ENCODE measurements at regions not wholly inside any gene's neighbourhood (a gene's known extent, or its start where the extent isn't known, plus 50 kb on each side); places are given as distances from the start of the nearest gene placed in this dataset.

- no peak overlapping the region for H3K27ac ChIP-seq (ENCODE audit: insufficient read depth, low read length, poor library complexity, severe bottlenecking)
- Mint-ChIP-seq H3K4me1 (no peaks in the 10 kb centered on the region), H3K4me3 (no peak overlapping the region), H3K27me3 (no peaks in the 10 kb centered on the region), H3K27ac (no peak overlapping the region), H3K9me3 (peaks cover 0 to 2% (median 0%) of the 10 kb centered on the region in 7 donors), H3K36me3 (no peaks in the 10 kb centered on the region)
- no peaks in the 10 kb centered on the region for H3K4me1 ChIP-seq (ENCODE audit: control insufficient read depth, insufficient read depth, low read length, poor library complexity, severe bottlenecking)
- H3K27me3 ChIP-seq (ENCODE audit: control insufficient read depth, insufficient read depth, low read length), result no peaks in the 10 kb centered on the region
- no peaks in the 10 kb centered on the region for H3K9me3 ChIP-seq (ENCODE audit: control insufficient read depth in 2 of 2, low read length in 2 of 2)
- no peak for ATAC-seq (ENCODE audit: low read depth in 2 of 2)
- no peak overlapping the region for H3K4me3 ChIP-seq (ENCODE audit: low read depth, low read length)
- H3K36me3 ChIP-seq (ENCODE audit: control insufficient read depth, insufficient read depth, low read length), result no peaks in the 10 kb centered on the region
- DNase-seq, result no peak
These were observed 772.5 kb downstream of the NR2F1-AS1 start for GRCh38 chr5:92808474-92808873.

GRCh38 chr5:92807085-92807484, 773.9 kb downstream of the NR2F1-AS1 start:
- H3K9me3 ChIP-seq (ENCODE audit: control insufficient read depth in 2 of 2, low read length in 2 of 2), result no peaks in the 10 kb centered on the region
- no peak overlapping the region for H3K4me3 ChIP-seq (ENCODE audit: low read depth, low read length)
- Mint-ChIP-seq H3K4me1 (no peaks in the 10 kb centered on the region), H3K36me3 (no peaks in the 10 kb centered on the region), H3K4me3 (no peak overlapping the region), H3K27me3 (no peaks in the 10 kb centered on the region), H3K27ac (no peak overlapping the region), H3K9me3 (peaks cover 0 to 2% (median 0%) of the 10 kb centered on the region in 7 donors)
- DNase-seq (no peak), ATAC-seq (ENCODE audit: low read depth in 2 of 2) (no peak)
- H3K36me3 ChIP-seq (ENCODE audit: control insufficient read depth, insufficient read depth, low read length), result no peaks in the 10 kb centered on the region
- no peaks in the 10 kb centered on the region for H3K27me3 ChIP-seq (ENCODE audit: control insufficient read depth, insufficient read depth, low read length)
- no peak overlapping the region for H3K27ac ChIP-seq (ENCODE audit: insufficient read depth, low read length, poor library complexity, severe bottlenecking)
- H3K4me1 ChIP-seq (ENCODE audit: control insufficient read depth, insufficient read depth, low read length, poor library complexity, severe bottlenecking), result no peaks in the 10 kb centered on the region

GRCh38 chr5:92805446-92805845, 775.6 kb downstream of the NR2F1-AS1 start:
- Mint-ChIP-seq H3K27ac (no peak overlapping the region), H3K4me1 (no peaks in the 10 kb centered on the region), H3K27me3 (no peaks in the 10 kb centered on the region), H3K36me3 (no peaks in the 10 kb centered on the region), H3K4me3 (no peak overlapping the region), H3K9me3 (peaks cover 0 to 3% (median 0%) of the 10 kb centered on the region in 7 donors)
- no peak for DNase-seq
- Histone ChIP-seq H3K4me1 (ENCODE audit: control insufficient read depth, insufficient read depth, low read length, poor library complexity, severe bottlenecking) (no peaks in the 10 kb centered on the region), H3K27me3 (ENCODE audit: control insufficient read depth, insufficient read depth, low read length) (no peaks in the 10 kb centered on the region), H3K36me3 (ENCODE audit: control insufficient read depth, insufficient read depth, low read length) (no peaks in the 10 kb centered on the region), H3K4me3 (ENCODE audit: low read depth, low read length) (no peak overlapping the region), H3K9me3 (ENCODE audit: control insufficient read depth in 2 of 2, low read length in 2 of 2) (no peaks in the 10 kb centered on the region), H3K27ac (ENCODE audit: insufficient read depth, low read length, poor library complexity, severe bottlenecking) (no peak overlapping the region)
- no peak for ATAC-seq (ENCODE audit: low read depth in 2 of 2)

DNA sequence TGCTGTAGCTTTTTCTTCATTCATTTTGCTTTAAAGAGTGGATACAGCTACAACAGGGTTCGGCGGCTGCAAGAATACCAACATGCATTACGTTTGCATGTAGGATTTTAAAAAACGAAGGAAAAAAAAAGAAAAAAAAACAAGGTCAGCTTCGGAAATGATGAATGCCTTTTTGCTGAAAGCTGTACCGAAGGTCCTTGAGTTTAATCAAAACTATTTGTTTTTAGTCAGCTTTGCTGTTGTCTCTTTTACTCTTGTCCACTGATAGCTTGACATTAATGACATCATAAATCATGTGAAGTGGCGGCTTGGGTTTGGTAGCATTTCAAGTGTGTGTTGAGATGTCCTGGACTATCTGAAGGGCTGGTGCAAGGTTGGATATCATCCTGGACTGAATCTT, 779.1 kb downstream of the NR2F1-AS1 start:
- Histone ChIP-seq H3K4me3 (ENCODE audit: low read depth, low read length) (no peak overlapping the region), H3K27ac (ENCODE audit: insufficient read depth, low read length, poor library complexity, severe bottlenecking) (no peak overlapping the region), H3K4me1 (ENCODE audit: control insufficient read depth, insufficient read depth, low read length, poor library complexity, severe bottlenecking) (no peaks in the 10 kb centered on the region), H3K36me3 (ENCODE audit: control insufficient read depth, insufficient read depth, low read length) (no peaks in the 10 kb centered on the region), H3K27me3 (ENCODE audit: control insufficient read depth, insufficient read depth, low read length) (no peaks in the 10 kb centered on the region), H3K9me3 (ENCODE audit: control insufficient read depth in 2 of 2, low read length in 2 of 2) (no peaks in the 10 kb centered on the region)
- no peak for ATAC-seq (ENCODE audit: low read depth in 2 of 2)
- no peak for DNase-seq
- H3K27ac Mint-ChIP-seq, result no peak overlapping the region
- no peaks in the 10 kb centered on the region for H3K27me3 Mint-ChIP-seq
- H3K4me1 Mint-ChIP-seq, result no peaks in the 10 kb centered on the region
- H3K9me3 Mint-ChIP-seq, result peaks cover 0 to 4% (median 2%) of the 10 kb centered on the region in 7 donors
- no peak overlapping the region for H3K4me3 Mint-ChIP-seq
- no peaks in the 10 kb centered on the region for H3K36me3 Mint-ChIP-seq

GRCh38 chr5:92800365-92800764, 780.7 kb downstream of the NR2F1-AS1 start:
- Histone ChIP-seq H3K4me1 (ENCODE audit: control insufficient read depth, insufficient read depth, low read length, poor library complexity, severe bottlenecking) (no peaks in the 10 kb centered on the region), H3K4me3 (ENCODE audit: low read depth, low read length) (no peak overlapping the region), H3K27ac (ENCODE audit: insufficient read depth, low read length, poor library complexity, severe bottlenecking) (no peak overlapping the region), H3K9me3 (ENCODE audit: control insufficient read depth in 2 of 2, low read length in 2 of 2) (peaks cover 0 to 6% of the 10 kb centered on the region in 2 experiments), H3K27me3 (ENCODE audit: control insufficient read depth, insufficient read depth, low read length) (no peaks in the 10 kb centered on the region), H3K36me3 (ENCODE audit: control insufficient read depth, insufficient read depth, low read length) (no peaks in the 10 kb centered on the region)
- Mint-ChIP-seq H3K4me1 (no peaks in the 10 kb centered on the region), H3K27ac (no peak overlapping the region), H3K36me3 (no peaks in the 10 kb centered on the region), H3K4me3 (no peak overlapping the region), H3K27me3 (no peaks in the 10 kb centered on the region), H3K9me3 (peaks cover 0 to 8% (median 3%) of the 10 kb centered on the region in 7 donors)
- no peak for DNase-seq
- ATAC-seq (ENCODE audit: low read depth in 2 of 2), result no peak

DNA sequence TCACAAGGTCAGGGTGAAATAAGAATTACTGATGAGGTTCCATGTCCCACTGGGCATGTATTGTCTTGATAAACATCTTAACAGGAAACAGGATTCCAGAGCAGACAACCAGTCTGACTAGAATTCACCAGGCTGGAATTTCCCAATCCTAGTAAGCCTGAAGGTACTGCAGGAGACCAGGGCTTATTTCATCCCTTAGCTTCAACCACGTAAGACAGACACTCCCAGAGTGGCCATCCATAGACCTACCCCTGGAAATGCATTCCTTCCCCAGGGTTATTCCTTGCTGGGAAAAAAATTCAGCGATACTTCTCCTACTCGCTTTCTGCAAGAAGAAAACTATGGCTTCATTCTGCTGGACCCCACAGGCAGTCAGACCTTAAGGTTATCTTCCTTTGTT, 785.4 kb downstream of the NR2F1-AS1 start:
- H3K9me3 Mint-ChIP-seq, result peaks cover 0 to 30% (median 13%) of the 10 kb centered on the region in 7 donors
- ATAC-seq (ENCODE audit: low read depth in 2 of 2) (no peak), DNase-seq (no peak)
- Histone ChIP-seq H3K27me3 (ENCODE audit: control insufficient read depth, insufficient read depth, low read length) (no peaks in the 10 kb centered on the region), H3K36me3 (ENCODE audit: control insufficient read depth, insufficient read depth, low read length) (no peaks in the 10 kb centered on the region), H3K4me1 (ENCODE audit: control insufficient read depth, insufficient read depth, low read length, poor library complexity, severe bottlenecking) (no peaks in the 10 kb centered on the region), H3K27ac (ENCODE audit: insufficient read depth, low read length, poor library complexity, severe bottlenecking) (no peak overlapping the region), H3K9me3 (ENCODE audit: control insufficient read depth in 2 of 2, low read length in 2 of 2) (peaks cover 0 to 7% of the 10 kb centered on the region in 2 experiments), H3K4me3 (ENCODE audit: low read depth, low read length) (no peak overlapping the region)
- no peaks in the 10 kb centered on the region for H3K4me1 Mint-ChIP-seq
- H3K36me3 Mint-ChIP-seq, result no peaks in the 10 kb centered on the region
- H3K27ac Mint-ChIP-seq, result no peak overlapping the region
- no peak overlapping the region for H3K4me3 Mint-ChIP-seq
- no peaks in the 10 kb centered on the region for H3K27me3 Mint-ChIP-seq

- H3K4me1 ChIP-seq (ENCODE audit: control insufficient read depth, insufficient read depth, low read length, poor library complexity, severe bottlenecking), result no peaks in the 10 kb centered on the region
- no peaks in the 10 kb centered on the region for H3K36me3 ChIP-seq (ENCODE audit: control insufficient read depth, insufficient read depth, low read length)
- no peak overlapping the region for H3K4me3 Mint-ChIP-seq
- peaks cover 0 to 4% (median 0%) of the 10 kb centered on the region in 7 donors for H3K9me3 Mint-ChIP-seq
- H3K36me3 Mint-ChIP-seq, result no peaks in the 10 kb centered on the region
- no peaks in the 10 kb centered on the region for H3K4me1 Mint-ChIP-seq
- H3K27me3 Mint-ChIP-seq, result no peaks in the 10 kb centered on the region
- H3K4me3 ChIP-seq (ENCODE audit: low read depth, low read length), result no peak overlapping the region
- ATAC-seq (ENCODE audit: low read depth in 2 of 2) (no peak), DNase-seq (no peak)
- no peak overlapping the region for H3K27ac ChIP-seq (ENCODE audit: insufficient read depth, low read length, poor library complexity, severe bottlenecking)
- no peaks in the 10 kb centered on the region for H3K9me3 ChIP-seq (ENCODE audit: control insufficient read depth in 2 of 2, low read length in 2 of 2)
- H3K27ac Mint-ChIP-seq, result no peak overlapping the region
- no peaks in the 10 kb centered on the region for H3K27me3 ChIP-seq (ENCODE audit: control insufficient read depth, insufficient read depth, low read length)
These were observed 801.0 kb downstream of the NR2F1-AS1 start for GRCh38 chr5:92780057-92780456.

DNA sequence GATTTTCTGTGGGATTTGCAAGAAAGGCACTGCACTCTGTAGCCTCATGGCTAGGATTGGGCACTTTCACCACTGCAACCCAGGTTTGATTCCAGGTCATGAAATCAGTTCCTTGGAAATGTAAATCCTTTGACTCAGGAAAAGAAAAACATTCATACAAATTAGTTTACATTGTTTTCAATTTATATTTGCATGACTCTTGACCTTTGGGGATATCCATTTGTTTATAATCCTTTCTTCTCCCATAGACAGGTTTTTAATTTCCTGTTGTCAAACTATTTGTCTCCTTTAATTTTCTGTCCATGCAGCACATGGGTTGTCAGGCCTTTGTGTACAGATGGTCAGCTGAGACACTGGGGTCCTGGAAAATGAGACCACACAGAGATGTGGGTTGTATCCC, 801.5 kb downstream of the NR2F1-AS1 start:
- H3K27ac ChIP-seq (ENCODE audit: insufficient read depth, low read length, poor library complexity, severe bottlenecking), result no peak overlapping the region
- ATAC-seq (ENCODE audit: low read depth in 2 of 2) (no peak), DNase-seq (no peak)
- no peak overlapping the region for H3K4me3 ChIP-seq (ENCODE audit: low read depth, low read length)
- H3K9me3 ChIP-seq (ENCODE audit: control insufficient read depth in 2 of 2, low read length in 2 of 2), result no peaks in the 10 kb centered on the region
- H3K4me3 Mint-ChIP-seq, result no peak overlapping the region
- H3K27me3 Mint-ChIP-seq, result no peaks in the 10 kb centered on the region
- H3K36me3 Mint-ChIP-seq, result no peaks in the 10 kb centered on the region
- H3K27me3 ChIP-seq (ENCODE audit: control insufficient read depth, insufficient read depth, low read length), result no peaks in the 10 kb centered on the region
- no peaks in the 10 kb centered on the region for H3K36me3 ChIP-seq (ENCODE audit: control insufficient read depth, insufficient read depth, low read length)
- H3K9me3 Mint-ChIP-seq, result peaks cover 0 to 4% (median 0%) of the 10 kb centered on the region in 7 donors
- no peaks in the 10 kb centered on the region for H3K4me1 ChIP-seq (ENCODE audit: control insufficient read depth, insufficient read depth, low read length, poor library complexity, severe bottlenecking)
- no peaks in the 10 kb centered on the region for H3K4me1 Mint-ChIP-seq
- no peak overlapping the region for H3K27ac Mint-ChIP-seq

All from CD4-positive, CD25-positive, alpha-beta regulatory T cell (primary cell).